T-cell (primary cell): ENCODE measurements at regions not wholly inside any gene's neighbourhood (a gene's known extent, or its start where the extent isn't known, plus 50 kb on each side); places are given as distances from the start of the nearest gene placed in this dataset.
A peak's percentile ranks its signal among the peaks of the same experiment; 100 is the strongest.
"Not testable (repeated sequence)": the region's sequence is repeated elsewhere in the genome, so short reads cannot be mapped to it uniquely, and the experiment has no call there.

Experiments used
- ATAC-seq, 4 experiments: fragments of 200-7000 bp in 3 of 4; fragments of 150-1000 bp in 1 of 4; cut with Tn5 transposase; replicated peaks in 1 of 4; 1 replicate in 3 of 4; 2 replicates in 1 of 4; pipeline ENCODE4 v1.10.0; 2021; ENCODE audit warnings: moderate library complexity in 3 of 4, mild to moderate bottlenecking in 2 of 4, moderate number of reproducible peaks in 1 of 4
- CTCF ChIA-PET, 2 donors: fragments of 300-600 bp; sonication (Branson Sonifier 250); formaldehyde crosslinking; loops; one replicate each; lab custom pipeline; 2022; ENCODE audit warnings: antibody characterized with exemption in 2 of 2; lab: Charles Lee
- POLR2A ChIA-PET, 2 donors: fragments of 300-600 bp; sonication (Branson Sonifier 250); formaldehyde crosslinking; loops; one replicate each; lab custom pipeline; 2022; ENCODE audit warnings: antibody characterized with exemption in 2 of 2; lab: Charles Lee
- DNase-seq, 35 experiments: peaks; one replicate each; pipeline versions ENCODE4 v3.0.0 to v3.0.0-alpha.2; 2013 to 2023
- H3K27ac ChIP-seq: one replicate; pipeline ENCODE4 v1.5.1; 2013; ENCODE audit warnings: low read length
- H3K27me3 ChIP-seq, 2 experiments: replicated peaks in 1 of 2; 1 replicate in 1 of 2; 2 replicates in 1 of 2; pipeline versions ENCODE4 v1.6.1 to v1.7.0; 2013; ENCODE audit warnings: low read length in 1 of 2, mixed read lengths in 1 of 2; ENCODE audit not compliant: control insufficient read depth in 2 of 2, insufficient read depth in 2 of 2; ENCODE audit errors: extremely low read depth in 1 of 2
- H3K36me3 ChIP-seq, 2 donors: 1 replicate in 1 of 2; 2 replicates in 1 of 2; pipeline versions ENCODE4 v1.6.1 to v1.7.0; 2013; ENCODE audit warnings: low read length in 1 of 2; ENCODE audit not compliant: control insufficient read depth in 2 of 2, insufficient read depth in 1 of 2; ENCODE audit errors: extremely low read depth in 1 of 2
- H3K4me1 ChIP-seq, 2 experiments: 1 replicate in 1 of 2; 2 replicates in 1 of 2; pipeline versions ENCODE4 v1.6.1 to v1.7.0; 2013; ENCODE audit warnings: low read length in 2 of 2, mixed read lengths in 1 of 2; ENCODE audit not compliant: insufficient read depth in 2 of 2, control insufficient read depth in 1 of 2; ENCODE audit errors: extremely low read depth in 1 of 2
- H3K4me3 ChIP-seq, 2 donors: 1 replicate in 1 of 2; 2 replicates in 1 of 2; pipeline versions ENCODE4 v1.5.1 to v1.7.0; 2013; ENCODE audit warnings: mild to moderate bottlenecking in 2 of 2, low read length in 1 of 2, moderate library complexity in 1 of 2; ENCODE audit not compliant: control insufficient read depth in 1 of 2; ENCODE audit errors: extremely low read depth in 1 of 2
- H3K9me3 ChIP-seq: 2 replicates; pipeline ENCODE4 v1.7.0; 2013
- H3K27ac Mint-ChIP-seq, 2 donors: one replicate each; pipeline ENCODE4 v1.8.0; 2020 to 2021; ENCODE audit warnings: mild to moderate bottlenecking in 2 of 2, mixed read lengths in 2 of 2
- H3K27me3 Mint-ChIP-seq, 2 donors: one replicate each; pipeline ENCODE4 v1.8.0; 2021 to 2022; ENCODE audit warnings: mixed read lengths in 2 of 2
- H3K36me3 Mint-ChIP-seq: one replicate; pipeline ENCODE4 v1.8.0; 2021; ENCODE audit warnings: mixed read lengths
- H3K4me1 Mint-ChIP-seq, 3 donors: one replicate each; pipeline ENCODE4 v1.8.0; 2020 to 2022; ENCODE audit warnings: mixed read lengths in 3 of 3, mild to moderate bottlenecking in 1 of 3
- H3K4me3 Mint-ChIP-seq, 3 donors: one replicate each; pipeline ENCODE4 v1.8.0; 2020 to 2022; ENCODE audit warnings: mild to moderate bottlenecking in 3 of 3, mixed read lengths in 3 of 3, moderate library complexity in 3 of 3
- H3K9me3 Mint-ChIP-seq, 3 donors: one replicate each; pipeline ENCODE4 v1.8.0; 2020 to 2022; ENCODE audit warnings: mixed read lengths in 3 of 3
- WGBS: methylation state at CpG from one replicate; pipeline ENCODE4 v1.1.5; 2013; ENCODE audit warnings: missing lambda C conversion rate; ENCODE audit not compliant: insufficient coverage; 5-methylcytosine and 5-hydroxymethylcytosine counted together

- not testable (repeated sequence) for H3K9me3 ChIP-seq
These were observed 57.0 kb upstream of the NEUROD1 start for GRCh38 chr2:181737302-181737701.

DNA sequence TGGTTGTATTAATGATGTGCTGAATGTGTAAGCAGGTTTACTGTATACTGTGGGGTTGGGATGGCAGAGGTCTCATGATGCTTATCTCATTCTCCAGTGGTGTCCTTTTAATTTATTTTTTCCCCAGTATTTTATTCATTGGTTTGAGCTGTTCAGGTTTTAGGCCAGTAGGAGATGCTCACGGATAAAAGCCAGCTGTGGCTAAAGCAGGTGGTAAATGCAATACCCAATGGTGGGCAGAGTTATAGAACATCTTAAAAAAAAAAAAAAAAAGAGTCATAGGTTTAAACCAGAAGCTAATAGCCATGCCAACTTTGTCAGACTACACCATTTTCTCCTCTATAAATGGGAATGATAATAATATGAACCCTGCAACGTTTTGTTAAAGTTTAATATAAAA lies 57.8 kb upstream of the NEUROD1 start:
- WGBS: no CpG with 5 or more reads among the region's 2 CpGs

More at GRCh38 chr2:181737302-181737701, 57.0 kb upstream of the NEUROD1 start:
- CTCF ChIA-PET, H3K9me3 Mint-ChIP-seq, H3K4me3 Mint-ChIP-seq, DNase-seq, H3K27ac Mint-ChIP-seq, H3K4me1 Mint-ChIP-seq, H3K27me3 ChIP-seq, H3K36me3 Mint-ChIP-seq, H3K4me1 ChIP-seq, H3K27ac ChIP-seq, H3K4me3 ChIP-seq, POLR2A ChIA-PET, ATAC-seq, H3K36me3 ChIP-seq: not testable (repeated sequence)
- peaks cover 20 to 24% of the 10 kb centered on the region in 2 donors for H3K27me3 Mint-ChIP-seq
- WGBS: no CpG with 5 or more reads among the region's 5 CpGs

GRCh38 chr2:181738563-181738962 lies 58.2 kb upstream of the NEUROD1 start:
- H3K9me3 Mint-ChIP-seq: no peaks in the 10 kb centered on the region
- ATAC-seq: no peak

More for the DNA sequence above, 57.8 kb upstream of the NEUROD1 start:
- H3K36me3 ChIP-seq: no peaks in the 10 kb centered on the region
- DNase-seq: no peak
- H3K4me3 ChIP-seq: no peak overlapping the region
- ATAC-seq: no peak
- no peaks in the 10 kb centered on the region for H3K4me1 ChIP-seq
- Mint-ChIP-seq H3K27me3 (peaks cover 12 to 17% of the 10 kb centered on the region in 2 donors), H3K27ac (no peak overlapping the region), H3K36me3 (no peaks in the 10 kb centered on the region), H3K4me1 (no peaks in the 10 kb centered on the region), H3K9me3 (no peaks in the 10 kb centered on the region), H3K4me3 (no peak overlapping the region)
- POLR2A ChIA-PET: no interaction called here
- H3K27me3 ChIP-seq: no peaks in the 10 kb centered on the region
- CTCF ChIA-PET: interaction anchor here (0.6 to 0.7 kb wide), 5 partner anchors 11 to 410 kb away, joined by 3 to 4 read pairs (median 3); no protein-coding TSS in a partner anchor
- no peaks in the 10 kb centered on the region for H3K9me3 ChIP-seq
- no peak overlapping the region for H3K27ac ChIP-seq

DNA sequence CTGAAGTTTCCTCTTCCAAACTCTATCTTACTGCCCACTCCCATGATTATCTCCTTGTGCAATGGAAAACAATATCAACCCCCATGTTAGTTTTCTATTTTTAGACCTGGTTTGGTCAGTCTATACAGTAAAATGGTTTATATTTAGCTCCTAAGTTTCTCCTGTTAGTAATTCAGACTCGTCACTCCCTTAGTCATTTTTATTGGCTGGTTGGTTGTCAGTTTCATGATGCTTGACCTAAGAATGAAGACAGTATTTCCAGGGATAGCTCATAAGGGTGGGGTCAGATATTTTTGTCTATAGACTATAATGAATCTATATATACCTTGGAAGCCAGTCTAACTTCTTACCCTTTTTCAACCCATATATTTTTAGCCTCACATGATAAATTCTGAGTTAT lies 61.4 kb upstream of the NEUROD1 start:
- no peak for DNase-seq
- Histone ChIP-seq H3K36me3 (no peaks in the 10 kb centered on the region), H3K9me3 (no peaks in the 10 kb centered on the region), H3K4me1 (no peaks in the 10 kb centered on the region), H3K27ac (no peak overlapping the region), H3K4me3 (no peak overlapping the region), H3K27me3 (no peaks in the 10 kb centered on the region)
- POLR2A ChIA-PET: no interaction called here
- no peaks in the 10 kb centered on the region for H3K36me3 Mint-ChIP-seq
- H3K9me3 Mint-ChIP-seq: no peaks in the 10 kb centered on the region
- no peak overlapping the region for H3K27ac Mint-ChIP-seq
- ATAC-seq: no peak
- H3K4me3 Mint-ChIP-seq: no peak overlapping the region
- H3K4me1 Mint-ChIP-seq: no peaks in the 10 kb centered on the region
- WGBS: no CpG with 5 or more reads among the region's 1 CpG
- peaks cover 0 to 1% of the 10 kb centered on the region in 2 donors for H3K27me3 Mint-ChIP-seq
- CTCF ChIA-PET: interaction anchor here (1.6 to 3.0 kb wide), 4 partner anchors 26 to 336 kb away, joined by 3 to 30 read pairs (median 10); no protein-coding TSS in a partner anchor

More at GRCh38 chr2:181738563-181738962, 58.2 kb upstream of the NEUROD1 start:
- no peak overlapping the region for H3K27ac Mint-ChIP-seq
- no peaks in the 10 kb centered on the region for H3K9me3 ChIP-seq
- H3K36me3 ChIP-seq: no peaks in the 10 kb centered on the region
- no peaks in the 10 kb centered on the region for H3K4me1 Mint-ChIP-seq
- no peak overlapping the region for H3K27ac ChIP-seq
- no peak overlapping the region for H3K4me3 ChIP-seq
- H3K4me1 ChIP-seq: no peaks in the 10 kb centered on the region
- no peaks in the 10 kb centered on the region for H3K36me3 Mint-ChIP-seq
- DNase-seq: no peak
- no CpG with 5 or more reads among the region's 4 CpGs for WGBS
- H3K27me3 Mint-ChIP-seq: peaks cover 10 to 14% of the 10 kb centered on the region in 2 donors
- POLR2A ChIA-PET: interaction anchor here in 1 of 2 donors (0.5 kb wide), 1 partner anchor 369 kb away, joined by 3 read pairs; no protein-coding TSS in a partner anchor
- CTCF ChIA-PET: interaction anchor here (0.6 to 0.7 kb wide), 5 partner anchors 11 to 410 kb away, joined by 3 to 4 read pairs (median 3); no protein-coding TSS in a partner anchor
- no peak overlapping the region for H3K4me3 Mint-ChIP-seq
- no peaks in the 10 kb centered on the region for H3K27me3 ChIP-seq

DNA sequence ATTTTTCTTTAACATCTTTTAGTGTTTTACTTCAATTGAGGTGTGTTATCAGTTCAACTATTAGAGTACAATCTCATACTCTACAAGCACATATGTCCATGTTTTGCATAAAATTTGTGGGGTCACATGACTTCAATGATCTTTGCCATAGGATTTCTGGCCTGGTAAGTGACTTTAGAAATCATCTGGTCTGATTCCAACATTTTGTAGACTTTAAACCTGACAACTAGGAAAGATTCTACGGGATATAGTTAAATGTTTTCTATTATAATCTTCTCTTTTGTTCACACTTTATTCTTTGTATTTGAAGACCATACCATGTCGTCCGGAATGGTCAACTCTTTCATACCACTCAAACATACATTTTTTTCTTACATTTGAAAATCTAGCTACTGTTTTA lies 62.0 kb upstream of the NEUROD1 start:
- DNase-seq (no peak), ATAC-seq (no peak)
- ChIA-PET CTCF (interaction anchor here (0.5 to 3.0 kb wide), 20 partner anchors 12 to 1238 kb away, joined by 3 to 30 read pairs (median 4); partner anchors contain the start of gene ITPRID2 (in 1 of the 2)), POLR2A (interaction anchor here in 1 of 2 donors (0.5 kb wide), 1 partner anchor 317 kb away, joined by 3 read pairs; no protein-coding TSS in a partner anchor)
- Mint-ChIP-seq H3K9me3 (no peaks in the 10 kb centered on the region), H3K4me1 (no peaks in the 10 kb centered on the region), H3K27me3 (peaks cover 0 to 1% of the 10 kb centered on the region in 2 donors), H3K4me3 (no peak overlapping the region), H3K36me3 (no peaks in the 10 kb centered on the region), H3K27ac (no peak overlapping the region)
- Histone ChIP-seq H3K27ac (no peak overlapping the region), H3K9me3 (no peaks in the 10 kb centered on the region), H3K4me1 (no peaks in the 10 kb centered on the region), H3K4me3 (no peak overlapping the region), H3K27me3 (no peaks in the 10 kb centered on the region), H3K36me3 (no peaks in the 10 kb centered on the region)
- WGBS: no CpG with 5 or more reads among the region's 3 CpGs

GRCh38 chr2:181742922-181743722 lies 62.8 kb upstream of the NEUROD1 start:
- Histone ChIP-seq H3K9me3 (no peaks in the 10 kb centered on the region), H3K27ac (no peak overlapping the region), H3K27me3 (no peaks in the 10 kb centered on the region), H3K4me3 (no peak overlapping the region), H3K36me3 (no peaks in the 10 kb centered on the region), H3K4me1 (no peaks in the 10 kb centered on the region)
- Mint-ChIP-seq H3K27ac (no peak overlapping the region), H3K27me3 (peaks cover 0 to 2% of the 10 kb centered on the region in 2 donors), H3K36me3 (no peaks in the 10 kb centered on the region), H3K9me3 (no peaks in the 10 kb centered on the region), H3K4me3 (no peak overlapping the region), H3K4me1 (no peaks in the 10 kb centered on the region)
- ATAC-seq: no peak
- 0% methylated on average over 3 of the region's 6 CpGs for WGBS
- POLR2A ChIA-PET: no interaction called here
- CTCF ChIA-PET: interaction anchor here (0.6 to 3.0 kb wide), 22 partner anchors 11 to 1237 kb away, joined by 3 to 30 read pairs (median 4); partner anchors contain the start of gene ITPRID2 (in 1 of the 2)
- DNase-seq: peak in 16 of 35 experiments; percentile 1 to 60 (median 9)
